GM12874 (cell line): ENCODE measurements at regions not wholly inside any gene's neighbourhood (a gene's known extent, or its start where the extent isn't known, plus 50 kb on each side); places are given as distances from the start of the nearest gene placed in this dataset.

Experiments
- TF ChIP-seq, protein P1 (sequence below): IDR thresholded peaks from 2 replicates; pipeline ENCODE4 v1.5.1; 2011; ENCODE audit warnings: low read depth, mild to moderate bottlenecking, control low read depth, low read length, moderate library complexity; ENCODE audit not compliant: insufficient read depth

DNA sequence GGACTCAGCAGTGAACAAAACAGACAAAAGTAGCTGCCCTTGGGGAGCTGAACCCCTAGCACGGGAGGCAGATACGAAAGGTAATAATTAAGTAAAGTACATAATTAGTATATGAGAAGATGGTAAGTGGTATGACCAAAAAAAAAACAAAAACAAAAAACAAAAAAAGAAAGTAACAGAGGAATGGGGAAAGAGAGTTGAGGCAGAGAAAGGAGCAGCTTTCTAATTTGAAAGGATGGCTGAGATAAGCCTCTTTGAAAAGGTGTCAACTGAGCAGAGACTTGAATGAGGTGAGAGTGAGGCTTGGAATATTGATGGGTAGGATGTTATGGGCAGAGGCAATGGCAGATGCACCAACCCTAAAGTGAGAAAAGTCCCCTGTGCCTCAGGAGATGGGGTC lies 69.7 kb downstream of the CARTPT start:
- TF ChIP-seq, protein P1, sequence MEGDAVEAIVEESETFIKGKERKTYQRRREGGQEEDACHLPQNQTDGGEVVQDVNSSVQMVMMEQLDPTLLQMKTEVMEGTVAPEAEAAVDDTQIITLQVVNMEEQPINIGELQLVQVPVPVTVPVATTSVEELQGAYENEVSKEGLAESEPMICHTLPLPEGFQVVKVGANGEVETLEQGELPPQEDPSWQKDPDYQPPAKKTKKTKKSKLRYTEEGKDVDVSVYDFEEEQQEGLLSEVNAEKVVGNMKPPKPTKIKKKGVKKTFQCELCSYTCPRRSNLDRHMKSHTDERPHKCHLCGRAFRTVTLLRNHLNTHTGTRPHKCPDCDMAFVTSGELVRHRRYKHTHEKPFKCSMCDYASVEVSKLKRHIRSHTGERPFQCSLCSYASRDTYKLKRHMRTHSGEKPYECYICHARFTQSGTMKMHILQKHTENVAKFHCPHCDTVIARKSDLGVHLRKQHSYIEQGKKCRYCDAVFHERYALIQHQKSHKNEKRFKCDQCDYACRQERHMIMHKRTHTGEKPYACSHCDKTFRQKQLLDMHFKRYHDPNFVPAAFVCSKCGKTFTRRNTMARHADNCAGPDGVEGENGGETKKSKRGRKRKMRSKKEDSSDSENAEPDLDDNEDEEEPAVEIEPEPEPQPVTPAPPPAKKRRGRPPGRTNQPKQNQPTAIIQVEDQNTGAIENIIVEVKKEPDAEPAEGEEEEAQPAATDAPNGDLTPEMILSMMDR, result no peak

DNA sequence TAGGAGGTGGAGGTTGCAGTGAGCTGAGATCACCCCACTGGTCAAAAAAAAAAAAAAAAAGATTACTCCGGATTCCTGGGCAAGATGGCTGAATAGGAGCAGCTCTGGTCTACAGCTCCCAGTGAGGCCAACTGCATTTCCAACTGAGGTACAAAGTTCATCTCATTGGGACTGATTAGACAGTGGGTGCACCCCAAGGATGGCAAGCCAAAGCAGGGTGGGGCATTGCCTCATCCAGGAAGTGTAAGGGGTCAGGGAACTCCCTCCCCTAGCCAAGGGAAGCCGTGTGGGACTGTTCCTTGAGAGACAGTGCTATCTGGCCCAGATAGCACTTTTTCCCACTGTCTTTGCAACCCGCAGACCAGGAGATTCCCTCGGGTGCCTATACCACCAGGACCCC lies 70.7 kb downstream of the CARTPT start:
- TF ChIP-seq, protein P1, result no peak

DNA sequence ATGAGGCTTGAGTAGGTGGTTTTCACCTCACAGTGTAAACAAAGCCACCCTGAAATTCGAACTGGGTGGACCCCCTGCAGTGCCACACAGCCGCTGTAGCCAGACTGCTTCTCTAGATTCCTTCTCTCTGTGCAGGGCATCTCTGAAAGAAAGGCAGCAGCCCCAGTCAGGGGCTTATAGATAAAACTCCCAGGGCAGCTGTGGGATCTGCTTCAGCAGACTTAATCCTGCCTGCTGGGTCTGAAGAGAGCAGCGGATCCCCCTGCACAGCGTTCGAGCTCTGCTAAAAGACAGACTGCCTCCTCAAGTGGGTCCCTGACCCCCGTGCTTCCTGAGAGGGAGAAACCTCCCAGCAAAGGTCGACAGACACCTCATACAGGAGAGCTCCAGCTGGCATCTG lies 71.4 kb downstream of the CARTPT start:
- TF ChIP-seq, protein P1, result no peak

DNA sequence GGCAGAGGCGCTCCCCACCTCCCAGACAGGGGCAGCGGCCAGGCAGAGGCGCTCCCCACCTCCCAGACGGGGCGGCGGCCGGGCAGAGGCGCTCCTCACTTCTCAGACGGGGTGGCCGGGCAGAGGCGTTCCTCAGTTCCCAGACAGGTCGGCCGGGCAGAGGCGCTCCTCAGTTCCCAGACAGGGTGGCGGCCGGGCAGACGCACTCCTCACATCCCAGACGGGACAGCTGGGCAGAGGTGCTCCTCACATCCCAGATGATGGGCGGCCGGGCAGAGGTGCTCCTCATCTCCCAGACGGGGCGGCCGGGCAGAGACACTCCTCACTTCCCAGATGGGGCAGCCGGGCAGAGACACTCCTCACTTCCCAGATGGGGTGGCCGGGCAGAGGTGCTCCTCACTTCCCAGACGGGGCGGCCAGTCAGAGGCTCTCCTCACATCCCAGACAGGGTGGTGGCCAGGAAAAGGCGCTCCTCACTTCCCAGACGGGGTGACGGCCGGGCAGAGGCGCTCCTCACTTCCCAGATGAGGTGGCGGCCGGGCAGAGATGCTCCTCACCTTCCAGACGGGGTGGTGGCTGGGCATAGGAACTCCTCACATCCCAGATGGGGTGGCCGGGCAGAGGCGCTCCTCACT lies 75.1 kb downstream of the CARTPT start:
- TF ChIP-seq, protein P1, result no peak

DNA sequence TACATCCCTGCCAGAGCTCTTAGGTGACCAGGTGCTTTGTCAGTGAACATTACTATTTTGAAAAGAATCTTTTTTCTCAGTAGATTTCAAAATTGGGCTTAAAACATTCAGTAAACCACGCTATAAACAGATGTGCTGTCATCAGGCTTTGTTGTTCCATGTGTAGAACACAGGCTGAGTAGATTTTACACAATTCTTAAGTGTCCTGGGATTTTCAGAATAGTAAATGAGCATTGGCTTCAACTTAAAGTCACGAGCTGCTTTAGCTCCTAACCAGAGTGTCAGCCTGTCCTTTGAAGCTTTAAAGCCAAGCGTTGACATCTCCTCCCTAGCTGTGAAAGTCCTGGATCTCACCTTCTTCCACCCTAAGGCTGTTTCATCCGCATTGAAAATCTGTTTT lies 83.6 kb downstream of the CARTPT start:
- TF ChIP-seq, protein P1, result no peak

DNA sequence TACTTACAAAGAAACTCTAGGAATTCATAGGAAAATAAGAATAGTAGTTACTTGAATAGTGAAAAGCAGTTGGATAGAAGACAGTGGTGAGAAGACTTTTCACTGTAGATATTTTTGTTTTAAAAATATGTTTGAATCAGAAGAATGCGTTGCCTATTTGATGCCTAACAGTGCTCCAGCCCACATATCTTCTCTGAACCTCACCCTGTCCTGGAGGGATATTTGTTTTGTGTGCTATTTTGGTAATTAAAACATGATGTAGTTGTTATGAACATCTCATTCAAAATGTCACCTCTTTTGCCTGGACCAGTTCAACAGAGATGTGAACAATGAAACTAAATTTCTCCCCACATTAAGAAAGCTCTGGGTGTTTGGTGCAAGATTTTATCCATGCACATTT lies 87.6 kb downstream of the CARTPT start:
- TF ChIP-seq, protein P1, result no peak

DNA sequence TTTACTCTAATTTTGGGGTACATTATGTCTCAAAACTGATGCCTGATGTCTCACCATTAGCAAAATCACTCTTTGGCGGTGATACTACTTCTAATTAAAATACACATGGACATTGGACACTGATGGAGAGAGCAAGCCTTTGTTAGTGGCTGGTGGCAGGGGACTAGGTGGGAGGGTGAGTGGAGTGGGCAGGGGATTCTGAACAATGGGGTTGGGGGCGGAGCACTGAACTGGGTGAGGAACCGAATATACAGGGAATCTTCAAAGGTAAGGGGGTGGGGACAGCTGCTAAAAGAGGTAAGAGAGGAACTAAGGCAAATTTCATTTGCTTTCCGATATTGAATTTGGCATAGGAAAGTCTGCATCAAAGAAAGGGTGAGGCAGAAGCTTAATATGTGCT lies 88.8 kb downstream of the CARTPT start:
- TF ChIP-seq, protein P1, result no peak
